NCI-H226 (cell line): ENCODE measurements at regions not wholly inside any gene's neighbourhood (a gene's known extent, or its start where the extent isn't known, plus 50 kb on each side); places are given as distances from the start of the nearest gene placed in this dataset.

Experiments used
- DNase-seq: peaks from one replicate; pipeline ENCODE4 v3.0.0-alpha.2; 2015

- no peak for DNase-seq
Observed at GRCh38 chr12:41924111-41924510, 220.6 kb downstream of the GXYLT1 start.

- DNase-seq = no peak
Observed at GRCh38 chr12:41923351-41923750, 221.3 kb downstream of the GXYLT1 start.

- DNase-seq = no peak
Observed at GRCh38 chr12:41920355-41920754, 224.3 kb downstream of the GXYLT1 start.

- DNase-seq = no peak
Observed at GRCh38 chr12:41919526-41920261, 225.0 kb downstream of the GXYLT1 start.

- DNase-seq = no peak
Observed at GRCh38 chr12:41919048-41919447, 225.6 kb downstream of the GXYLT1 start.

- no peak for DNase-seq
Observed at GRCh38 chr12:41917938-41918341, 226.7 kb downstream of the GXYLT1 start.

GRCh38 chr12:41917181-41917580 lies 227.5 kb downstream of the GXYLT1 start:
- DNase-seq = no peak

- no peak for DNase-seq
Observed at GRCh38 chr12:41910578-41911320, 233.9 kb downstream of the GXYLT1 start.

GRCh38 chr12:41908206-41908605 lies 236.5 kb downstream of the GXYLT1 start:
- no peak for DNase-seq

GRCh38 chr12:41907550-41907949 lies 237.1 kb downstream of the GXYLT1 start:
- DNase-seq = no peak

GRCh38 chr12:41907021-41907420 lies 237.7 kb downstream of the GXYLT1 start:
- DNase-seq = no peak

GRCh38 chr12:41905759-41906297 lies 238.8 kb downstream of the GXYLT1 start:
- DNase-seq = no peak

- DNase-seq = no peak
Observed at GRCh38 chr12:41905073-41905758, 239.5 kb downstream of the GXYLT1 start.

- DNase-seq = no peak
Observed at GRCh38 chr12:41904041-41904440, 240.6 kb downstream of the GXYLT1 start.

- DNase-seq = no peak
Observed at GRCh38 chr12:41903014-41903708, 241.5 kb downstream of the GXYLT1 start.

GRCh38 chr12:41899577-41899976 lies 245.1 kb downstream of the GXYLT1 start:
- no peak for DNase-seq

GRCh38 chr12:41897593-41897992 lies 247.1 kb downstream of the GXYLT1 start:
- DNase-seq = no peak

GRCh38 chr12:41893491-41893890 lies 251.2 kb downstream of the GXYLT1 start:
- DNase-seq = no peak

GRCh38 chr12:41892302-41892701 lies 252.4 kb downstream of the GXYLT1 start:
- no peak for DNase-seq

GRCh38 chr12:41891226-41891625 lies 253.4 kb downstream of the GXYLT1 start:
- DNase-seq = no peak

- DNase-seq = no peak
Observed at GRCh38 chr12:41888285-41888684, 256.4 kb downstream of the GXYLT1 start.

GRCh38 chr12:41881891-41882805 lies 262.5 kb downstream of the GXYLT1 start:
- peak; percentile 17 for DNase-seq
